Stimulated activated CD4-positive, alpha-beta T cell treated with anti-CD3 and anti-CD28 coated beads, Interleukin-2, amount 100 ng/mL, for 24 hours (primary cell): ENCODE measurements at regions not wholly inside any gene's neighbourhood (a gene's known extent, or its start where the extent isn't known, plus 50 kb on each side); places are given as distances from the start of the nearest gene placed in this dataset.

Experiments used
- DNase-seq, 2 donors: peaks; one replicate each; pipeline ENCODE4 v3.0.0-alpha.2; 2020

DNA sequence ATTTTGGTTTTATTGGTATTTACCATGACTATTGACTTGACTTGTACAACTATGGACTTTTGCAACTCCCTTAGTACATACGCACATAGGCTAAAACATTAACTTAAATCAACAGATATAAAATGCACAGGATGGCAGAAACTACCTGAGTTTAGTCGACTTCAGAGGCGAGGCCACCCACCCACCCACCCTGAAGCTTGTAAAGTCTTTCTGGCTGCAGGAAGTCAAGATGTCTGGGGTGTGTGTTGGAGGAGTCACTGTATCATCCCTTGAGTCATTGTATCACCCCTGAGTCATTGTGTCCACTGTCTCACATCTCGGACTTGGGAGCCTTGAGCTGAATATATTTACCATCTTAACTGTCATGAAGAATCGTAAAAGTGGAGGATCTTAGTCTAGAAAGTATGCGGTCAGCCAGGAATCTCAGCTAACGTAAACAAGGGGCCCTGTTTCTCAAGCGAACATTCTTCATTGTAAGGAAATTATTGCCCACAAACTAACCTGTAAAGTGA, 140.0 kb upstream of the ST6GAL2 start:
- no peak for DNase-seq

- no peak for DNase-seq
These were observed 141.2 kb upstream of the ST6GAL2 start for GRCh38 chr2:107027205-107027604.

GRCh38 chr2:107027810-107028209, 141.8 kb upstream of the ST6GAL2 start:
- no peak for DNase-seq

DNA sequence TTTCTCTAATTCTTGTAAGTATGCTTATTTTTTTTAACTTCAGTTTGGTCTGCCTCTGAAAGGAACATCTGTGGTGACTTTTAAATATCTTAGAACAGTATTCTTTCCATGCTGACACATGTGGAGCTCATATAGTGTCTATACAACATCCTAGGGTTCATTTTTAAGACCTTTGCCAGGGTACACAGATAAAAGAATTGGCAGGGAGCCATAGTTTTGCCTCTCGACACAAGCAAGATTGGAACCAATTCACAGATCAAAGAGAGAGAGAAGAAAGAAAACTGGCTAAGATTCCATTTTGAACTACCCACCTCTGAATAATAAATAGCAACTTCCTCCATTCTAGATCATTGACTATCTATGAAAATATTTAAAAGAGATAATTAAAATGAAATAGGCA, 142.7 kb upstream of the ST6GAL2 start:
- DNase-seq, result no peak

- no peak for DNase-seq
These were observed 150.3 kb upstream of the ST6GAL2 start for GRCh38 chr2:107036293-107036692.

- DNase-seq, result no peak
These were observed 176.2 kb upstream of the ST6GAL2 start for GRCh38 chr2:107062173-107062572.

- DNase-seq, result no peak
These were observed 176.7 kb upstream of the ST6GAL2 start for GRCh38 chr2:107062599-107063220.

GRCh38 chr2:107063228-107063627, 177.3 kb upstream of the ST6GAL2 start:
- no peak for DNase-seq

DNA sequence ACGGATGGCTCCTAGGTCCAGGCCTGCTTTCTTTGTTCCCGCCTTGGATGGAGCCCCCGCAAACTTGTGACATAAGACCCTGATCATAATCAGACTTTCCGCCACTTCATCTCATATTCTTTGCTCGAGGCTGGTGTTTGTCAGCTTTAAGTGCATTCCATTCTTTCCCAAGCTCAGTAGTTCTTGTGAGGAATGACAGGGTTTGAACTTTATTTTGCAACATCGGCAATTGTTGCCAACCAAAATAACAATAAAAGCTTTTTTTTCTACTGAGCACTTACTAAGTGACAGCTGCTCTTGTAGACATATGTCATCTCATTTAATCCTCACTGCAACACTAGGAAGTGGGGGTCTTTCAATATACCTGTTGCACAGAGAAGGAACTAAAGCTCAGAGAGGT, 178.8 kb upstream of the ST6GAL2 start:
- DNase-seq, result no peak

- no peak for DNase-seq
These were observed 182.3 kb upstream of the ST6GAL2 start for GRCh38 chr2:107068069-107068916.

GRCh38 chr2:107069890-107070289, 183.9 kb upstream of the ST6GAL2 start:
- no peak for DNase-seq

DNA sequence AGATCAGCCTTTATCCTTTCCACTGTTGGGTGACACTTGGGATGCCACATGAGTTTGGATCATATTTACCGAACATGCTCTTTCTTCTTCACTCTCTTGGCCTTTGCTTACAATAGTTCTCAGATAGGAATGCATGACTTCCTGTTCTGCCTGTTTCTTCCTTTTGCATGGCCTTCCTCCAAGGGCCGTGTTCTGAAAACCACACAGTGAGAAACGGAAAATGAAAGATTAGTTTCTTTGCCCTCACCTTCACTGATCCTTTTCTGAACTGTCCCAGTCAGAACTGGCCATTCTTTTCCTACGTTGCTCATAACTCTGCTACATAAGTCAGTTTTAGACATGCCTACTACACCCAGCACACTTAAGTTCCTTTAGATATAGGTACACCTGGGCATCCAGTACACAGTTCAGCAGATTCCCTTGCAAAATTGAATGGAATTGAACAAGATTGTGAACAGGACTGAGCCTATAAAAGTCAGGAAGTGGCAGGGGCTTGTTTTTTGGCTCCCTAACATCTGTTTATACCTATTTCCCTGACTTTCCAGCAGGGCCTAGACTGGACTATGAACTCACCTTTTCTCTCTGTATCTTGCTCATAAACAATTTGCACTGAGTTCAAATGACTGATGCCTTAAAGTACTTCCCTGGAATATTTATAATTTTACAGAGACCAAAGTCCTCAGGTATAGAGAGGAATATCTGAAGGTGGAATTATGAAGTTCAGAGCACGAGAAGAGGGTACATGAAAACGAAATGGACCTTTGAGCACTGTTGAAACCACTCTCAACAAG, 186.4 kb upstream of the ST6GAL2 start:
- DNase-seq, result no peak

DNA sequence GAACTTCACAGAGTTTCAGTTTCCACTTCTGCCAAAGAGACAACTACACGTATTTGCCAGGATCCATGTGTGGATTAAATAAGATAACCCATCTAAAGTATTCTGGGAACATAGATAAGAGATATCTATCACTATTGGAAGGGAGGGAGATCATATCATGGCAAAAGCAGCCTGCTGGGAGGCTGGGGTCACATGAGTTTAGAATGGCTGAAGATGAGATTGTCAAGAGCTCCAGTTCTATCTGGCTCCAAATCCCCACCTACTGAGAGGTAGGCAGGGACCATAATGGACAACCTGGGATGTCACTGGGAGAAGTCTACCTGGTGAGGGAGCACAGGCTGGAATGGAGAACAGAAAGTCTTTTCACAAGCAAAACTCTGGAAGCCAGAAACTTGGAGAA, 192.6 kb upstream of the ST6GAL2 start:
- no peak for DNase-seq

DNA sequence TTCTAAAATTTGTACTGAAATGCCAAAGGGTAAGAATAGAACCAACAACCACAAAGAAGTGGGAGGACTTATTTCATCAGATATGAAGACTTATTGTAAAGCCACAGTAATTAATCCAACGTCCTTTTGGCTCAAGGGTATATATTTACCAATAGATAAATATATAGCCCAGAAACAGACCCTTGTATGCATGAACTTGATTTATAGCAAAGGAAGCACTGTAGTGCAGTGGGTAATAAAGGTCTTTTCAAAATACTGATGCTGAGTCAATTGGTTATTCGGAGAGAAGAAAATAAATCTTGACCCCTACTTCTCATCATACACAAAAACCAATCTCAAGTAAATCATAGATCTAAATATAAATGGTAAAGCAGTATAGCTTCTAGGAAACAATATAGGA, 200.5 kb upstream of the ST6GAL2 start:
- DNase-seq, result no peak

GRCh38 chr2:107088156-107088555, 202.2 kb upstream of the ST6GAL2 start:
- no peak for DNase-seq

- no peak for DNase-seq
These were observed 205.3 kb upstream of the ST6GAL2 start for GRCh38 chr2:107091163-107091864.

DNA sequence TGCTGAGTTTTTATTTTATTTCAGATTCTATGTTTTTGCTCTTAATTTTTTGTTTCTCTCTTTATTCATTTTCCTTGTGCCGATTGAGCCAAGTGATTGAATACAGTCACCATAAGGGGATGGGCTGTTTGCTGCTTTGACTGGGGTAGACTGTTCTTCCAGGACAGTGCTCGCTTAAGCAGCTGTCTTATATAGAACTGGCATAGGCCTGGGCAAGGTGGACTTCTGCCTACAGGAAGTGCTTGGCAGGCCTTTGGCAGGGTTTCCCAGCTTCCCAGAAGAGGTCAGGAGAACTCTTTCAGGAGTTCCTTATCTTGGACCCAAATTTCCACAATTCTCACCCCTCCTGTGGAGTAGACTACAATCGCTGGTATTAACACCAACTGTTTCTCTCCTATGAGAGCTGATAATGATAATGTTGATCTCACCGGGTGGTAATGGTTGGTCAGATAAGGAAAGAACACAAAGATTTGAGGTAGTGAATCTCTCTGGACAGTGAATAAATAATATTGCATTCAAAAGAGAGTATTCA, 207.5 kb upstream of the ST6GAL2 start:
- DNase-seq, result no peak

DNA sequence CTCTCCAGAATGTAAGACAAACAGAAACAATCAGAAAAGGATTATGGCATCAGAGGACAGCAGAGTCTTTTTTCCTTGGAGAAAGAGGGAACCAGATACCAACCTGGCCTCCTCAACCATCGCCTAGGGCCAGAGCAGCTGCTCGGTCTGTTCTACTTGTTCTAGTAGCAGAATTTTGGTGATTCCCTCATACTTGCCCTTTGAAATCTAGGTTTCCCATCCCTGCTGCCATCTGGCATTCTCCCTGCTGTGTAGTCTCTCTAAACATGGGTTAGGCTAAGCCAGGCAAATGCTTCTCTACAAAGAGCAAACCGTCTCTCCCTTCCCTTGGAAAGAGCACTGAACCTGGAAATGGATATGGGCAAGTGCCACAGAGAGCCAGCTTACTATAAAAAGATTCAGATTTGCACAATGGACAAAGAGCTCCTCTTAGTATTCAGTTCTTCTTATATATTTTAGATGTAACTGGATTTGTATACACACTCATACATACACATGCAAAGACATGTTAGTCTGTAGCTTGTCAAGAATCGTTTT, 208.6 kb upstream of the ST6GAL2 start:
- no peak for DNase-seq

GRCh38 chr2:107102176-107102575, 216.2 kb upstream of the ST6GAL2 start:
- DNase-seq, result no peak

DNA sequence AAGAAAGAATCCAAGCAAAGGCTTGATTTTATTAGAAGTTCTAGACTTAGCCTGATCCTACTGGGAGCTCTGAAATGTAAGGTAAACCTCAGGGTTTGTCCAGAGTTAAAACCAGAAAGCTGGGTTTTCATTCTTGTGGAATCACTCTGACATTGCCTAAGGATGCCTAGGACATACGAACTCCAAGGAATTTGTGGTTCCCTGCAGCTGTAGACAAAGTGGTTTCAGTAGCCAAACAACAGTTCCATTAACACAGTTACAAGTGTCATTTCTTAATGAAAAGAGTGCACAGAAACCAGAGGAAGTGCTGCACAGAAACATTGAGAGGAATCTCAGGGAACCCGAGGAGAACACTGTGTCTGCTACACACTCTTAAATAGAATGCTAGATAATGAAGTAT, 221.4 kb upstream of the ST6GAL2 start:
- no peak for DNase-seq

- DNase-seq, result no peak
These were observed 222.6 kb upstream of the ST6GAL2 start for GRCh38 chr2:107108556-107108955.

GRCh38 chr2:107111623-107112022, 225.7 kb upstream of the ST6GAL2 start:
- DNase-seq, result no peak
